Mesothelial cell of epicardium (in vitro differentiated cells): ENCODE measurements at regions not wholly inside any gene's neighbourhood (a gene's known extent, or its start where the extent isn't known, plus 50 kb on each side); places are given as distances from the start of the nearest gene placed in this dataset.
"Not testable (repeated sequence)": the region's sequence is repeated elsewhere in the genome, so short reads cannot be mapped to it uniquely, and the experiment has no call there.

Experiments used
- DNase-seq, 2 experiments: peaks; one replicate each; pipeline ENCODE4 v3.0.0; 2021; ENCODE audit warnings: low spot score in 2 of 2; ENCODE audit not compliant: unreplicated experiment in 2 of 2
- H3K27ac Mint-ChIP-seq: 2 replicates; pipeline ENCODE4 v1.8.0; 2021; ENCODE audit warnings: mixed read lengths
- H3K27me3 Mint-ChIP-seq: 2 replicates; pipeline ENCODE4 v1.8.0; 2021; ENCODE audit warnings: low read depth, mixed read lengths
- H3K36me3 Mint-ChIP-seq: 2 replicates; pipeline ENCODE4 v1.8.0; 2021; ENCODE audit warnings: mixed read lengths
- H3K4me1 Mint-ChIP-seq: 2 replicates; pipeline ENCODE4 v1.8.0; 2021; ENCODE audit warnings: mixed read lengths
- H3K4me3 Mint-ChIP-seq: 2 replicates; pipeline ENCODE4 v1.8.0; 2021; ENCODE audit warnings: mild to moderate bottlenecking, moderate library complexity, mixed read lengths
- H3K9me3 Mint-ChIP-seq: 2 replicates; pipeline ENCODE4 v1.8.0; 2021; ENCODE audit warnings: mixed read lengths
- CTCF ChIP-seq: fragments of 200-600 bp; sonication (generic); IDR thresholded peaks from one replicate; pipeline ENCODE4 v1.5.0; 2021; ENCODE audit warnings: antibody characterized with exemption; ENCODE audit not compliant: unreplicated experiment

GRCh38 chr19:22515435-22515834 is 93.3 kb upstream of the ZNF98 start:
- Mint-ChIP-seq H3K9me3 (peaks cover 45% of the 10 kb centered on the region), H3K27me3 (no peaks in the 10 kb centered on the region), H3K27ac (no peak overlapping the region), H3K4me1 (no peaks in the 10 kb centered on the region), H3K36me3 (peaks cover 6% of the 10 kb centered on the region), H3K4me3 (no peak overlapping the region)
- no peak for DNase-seq
- TF ChIP-seq CTCF = no peak

GRCh38 chr19:22503524-22503923 is 81.4 kb upstream of the ZNF98 start:
- Mint-ChIP-seq H3K9me3 (peaks cover 56% of the 10 kb centered on the region), H3K4me3 (no peak overlapping the region), H3K4me1 (no peaks in the 10 kb centered on the region), H3K27me3 (no peaks in the 10 kb centered on the region), H3K27ac (no peak overlapping the region), H3K36me3 (no peaks in the 10 kb centered on the region)
- TF ChIP-seq CTCF = no peak
- no peak for DNase-seq

GRCh38 chr19:22502766-22503165 is 80.6 kb upstream of the ZNF98 start:
- H3K4me1 Mint-ChIP-seq = no peaks in the 10 kb centered on the region
- H3K36me3 Mint-ChIP-seq = no peaks in the 10 kb centered on the region
- no peak overlapping the region for H3K27ac Mint-ChIP-seq
- no peak overlapping the region for H3K4me3 Mint-ChIP-seq
- no peaks in the 10 kb centered on the region for H3K27me3 Mint-ChIP-seq
- DNase-seq = no peak
- peaks cover 59% of the 10 kb centered on the region for H3K9me3 Mint-ChIP-seq
- TF ChIP-seq CTCF = no peak

- H3K4me3 Mint-ChIP-seq, H3K36me3 Mint-ChIP-seq, H3K4me1 Mint-ChIP-seq, DNase-seq, H3K27me3 Mint-ChIP-seq, H3K27ac Mint-ChIP-seq: not testable (repeated sequence)
- H3K9me3 Mint-ChIP-seq = peaks cover 68% of the 10 kb centered on the region
These were observed 76.8 kb upstream of the ZNF98 start for GRCh38 chr19:22498831-22499430.

- Mint-ChIP-seq H3K9me3 (peaks cover 59% of the 10 kb centered on the region), H3K27me3 (no peaks in the 10 kb centered on the region)
- TF ChIP-seq CTCF = no peak
These were observed 69.6 kb upstream of the ZNF98 start for GRCh38 chr19:22491746-22492145.

GRCh38 chr19:22483514-22483913 is 61.4 kb upstream of the ZNF98 start:
- H3K9me3 Mint-ChIP-seq = peaks cover 58% of the 10 kb centered on the region
- not testable (repeated sequence) for H3K36me3 Mint-ChIP-seq

More at GRCh38 chr19:22491746-22492145, 69.6 kb upstream of the ZNF98 start:
- DNase-seq = no peak
- no peak overlapping the region for H3K27ac Mint-ChIP-seq
- no peak overlapping the region for H3K4me3 Mint-ChIP-seq
- no peaks in the 10 kb centered on the region for H3K4me1 Mint-ChIP-seq
- H3K36me3 Mint-ChIP-seq = peaks cover 1% of the 10 kb centered on the region

GRCh38 chr19:22472180-22472637 is 50.1 kb upstream of the ZNF98 start:
- Mint-ChIP-seq H3K27ac (no peak overlapping the region), H3K27me3 (no peaks in the 10 kb centered on the region), H3K4me3 (no peak overlapping the region), H3K36me3 (peaks cover 7% of the 10 kb centered on the region), H3K9me3 (peaks cover 56% of the 10 kb centered on the region), H3K4me1 (no peaks in the 10 kb centered on the region)
- no peak for DNase-seq
- TF ChIP-seq CTCF = no peak

More at GRCh38 chr19:22483514-22483913, 61.4 kb upstream of the ZNF98 start:
- DNase-seq, H3K27me3 Mint-ChIP-seq, H3K27ac Mint-ChIP-seq, H3K4me3 Mint-ChIP-seq, H3K4me1 Mint-ChIP-seq: not testable (repeated sequence)
